ENCODE measurements at regions not wholly inside any gene's neighbourhood (a gene's known extent, or its start where the extent isn't known, plus 50 kb on each side); places are given as distances from the start of the nearest gene placed in this dataset.

DNA sequence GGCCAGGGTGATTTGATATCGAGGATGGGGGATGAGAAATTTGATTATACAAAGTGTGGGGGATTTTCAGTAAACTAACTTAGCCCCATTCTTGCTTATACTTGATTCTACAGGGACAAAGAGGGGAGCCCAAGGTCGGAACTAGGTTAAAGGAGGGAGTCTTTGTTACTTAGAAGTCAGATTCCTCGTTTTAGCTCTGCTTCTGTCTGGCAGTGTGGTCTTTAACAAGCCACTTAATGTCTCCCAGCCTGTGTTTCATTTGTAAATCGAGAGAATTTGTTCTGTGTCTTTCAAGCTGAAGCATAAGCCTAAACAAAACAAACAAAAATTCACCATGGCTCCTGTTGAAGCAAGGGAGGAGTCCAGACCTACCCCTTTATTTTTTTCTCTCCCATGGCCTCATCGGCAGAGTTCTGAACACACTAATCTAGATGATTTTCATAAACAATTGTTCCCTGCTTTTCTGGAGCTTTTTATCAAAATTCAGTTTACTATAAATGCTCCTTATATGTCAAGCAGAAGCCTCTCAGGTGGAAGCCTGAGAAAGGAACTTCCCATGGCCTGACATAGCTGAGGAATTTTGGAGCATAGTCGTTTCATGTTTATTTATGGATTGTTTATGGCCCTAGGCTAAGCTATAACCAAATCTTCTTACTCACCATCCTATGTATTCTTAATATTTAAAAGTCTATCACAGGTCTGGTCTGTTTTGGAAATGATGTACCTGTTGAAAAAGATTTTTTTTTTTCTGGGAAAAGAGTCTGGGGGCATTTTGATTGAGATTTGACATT lies 62.6 kb upstream of the SYTL5 start:
- no peak for TF ChIP-seq EZH2 (IDR thresholded peaks at IDR 0.05; ENCODE audit: insufficient read depth, low read length)
- TF ChIP-seq, protein P1, sequence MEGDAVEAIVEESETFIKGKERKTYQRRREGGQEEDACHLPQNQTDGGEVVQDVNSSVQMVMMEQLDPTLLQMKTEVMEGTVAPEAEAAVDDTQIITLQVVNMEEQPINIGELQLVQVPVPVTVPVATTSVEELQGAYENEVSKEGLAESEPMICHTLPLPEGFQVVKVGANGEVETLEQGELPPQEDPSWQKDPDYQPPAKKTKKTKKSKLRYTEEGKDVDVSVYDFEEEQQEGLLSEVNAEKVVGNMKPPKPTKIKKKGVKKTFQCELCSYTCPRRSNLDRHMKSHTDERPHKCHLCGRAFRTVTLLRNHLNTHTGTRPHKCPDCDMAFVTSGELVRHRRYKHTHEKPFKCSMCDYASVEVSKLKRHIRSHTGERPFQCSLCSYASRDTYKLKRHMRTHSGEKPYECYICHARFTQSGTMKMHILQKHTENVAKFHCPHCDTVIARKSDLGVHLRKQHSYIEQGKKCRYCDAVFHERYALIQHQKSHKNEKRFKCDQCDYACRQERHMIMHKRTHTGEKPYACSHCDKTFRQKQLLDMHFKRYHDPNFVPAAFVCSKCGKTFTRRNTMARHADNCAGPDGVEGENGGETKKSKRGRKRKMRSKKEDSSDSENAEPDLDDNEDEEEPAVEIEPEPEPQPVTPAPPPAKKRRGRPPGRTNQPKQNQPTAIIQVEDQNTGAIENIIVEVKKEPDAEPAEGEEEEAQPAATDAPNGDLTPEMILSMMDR (IDR thresholded peaks at IDR 0.05; ENCODE audit: insufficient read depth, low read depth, low read length): no peak

Data from astrocyte (in vitro differentiated cells and primary cell).